Mesendoderm (in vitro differentiated cells): ENCODE measurements at regions not wholly inside any gene's neighbourhood (a gene's known extent, or its start where the extent isn't known, plus 50 kb on each side); places are given as distances from the start of the nearest gene placed in this dataset.
"Not testable (repeated sequence)": the region's sequence is repeated elsewhere in the genome, so short reads cannot be mapped to it uniquely, and the experiment has no call there.

Experiments used
- DNase-seq: peaks from one replicate; pipeline ENCODE4 v3.0.0; 2013
- H2AK5ac ChIP-seq: 2 replicates; pipeline ENCODE4 v1.6.1; 2013; ENCODE audit warnings: low read length, inconsistent platforms
- H2BK120ac ChIP-seq: 2 replicates; pipeline ENCODE4 v1.6.1; 2013; ENCODE audit warnings: low read depth, mild to moderate bottlenecking, low read length, moderate library complexity, mixed read lengths
- H2BK15ac ChIP-seq: replicated peaks from 2 replicates; pipeline ENCODE4 v1.6.1; 2013; ENCODE audit warnings: low read depth, mild to moderate bottlenecking, moderate library complexity
- H2BK5ac ChIP-seq: 2 replicates; pipeline ENCODE4 v1.6.1; 2013; ENCODE audit warnings: low read length, inconsistent platforms
- H3K18ac ChIP-seq: 2 replicates; pipeline ENCODE4 v1.6.1; 2013; ENCODE audit warnings: mild to moderate bottlenecking, low read length, mixed read lengths
- H3K23ac ChIP-seq: one replicate; pipeline ENCODE4 v1.6.1; 2013; ENCODE audit warnings: low read length
- H3K27ac ChIP-seq: 2 replicates; pipeline ENCODE4 v1.5.1; 2013; ENCODE audit warnings: low read depth, mild to moderate bottlenecking, inconsistent platforms, low read length, moderate library complexity
- H3K27me3 ChIP-seq: 2 replicates; pipeline ENCODE4 v1.6.1; 2013; ENCODE audit warnings: low read length, control low read depth, mild to moderate bottlenecking, inconsistent platforms; ENCODE audit not compliant: insufficient read depth, poor library complexity
- H3K36me3 ChIP-seq: 2 replicates; pipeline ENCODE4 v1.6.1; 2013; ENCODE audit warnings: low read length, inconsistent platforms; ENCODE audit not compliant: control insufficient read depth, insufficient read depth
- H3K4ac ChIP-seq: one replicate; pipeline ENCODE4 v1.6.1; 2013; ENCODE audit warnings: low read depth, mild to moderate bottlenecking, low read length, moderate library complexity
- H3K4me1 ChIP-seq: 2 replicates; pipeline ENCODE4 v1.6.1; 2013; ENCODE audit warnings: low read depth, low read length, inconsistent platforms; ENCODE audit not compliant: control insufficient read depth
- H3K4me2 ChIP-seq: 2 replicates; pipeline ENCODE4 v1.6.1; 2013; ENCODE audit warnings: low read length
- H3K4me3 ChIP-seq: 2 replicates; pipeline ENCODE4 v1.5.1; 2013; ENCODE audit warnings: mild to moderate bottlenecking, low read length
- H3K56ac ChIP-seq: one replicate; pipeline ENCODE4 v1.6.1; 2013; ENCODE audit warnings: low read length
- H3K79me1 ChIP-seq: 2 replicates; pipeline ENCODE4 v1.6.1; 2013; ENCODE audit warnings: low read length, inconsistent platforms
- H3K79me2 ChIP-seq: 2 replicates; pipeline ENCODE4 v1.6.1; 2013; ENCODE audit warnings: mild to moderate bottlenecking, low read length; ENCODE audit not compliant: control insufficient read depth, insufficient read depth
- H3K9ac ChIP-seq: 2 replicates; pipeline ENCODE4 v1.6.1; 2013; ENCODE audit warnings: low read length, inconsistent platforms
- H4K5ac ChIP-seq: one replicate; pipeline ENCODE4 v1.6.1; 2013; ENCODE audit warnings: low read length
- H4K8ac ChIP-seq: one replicate; pipeline ENCODE4 v1.6.1; 2013; ENCODE audit warnings: low read depth, mild to moderate bottlenecking, control low read depth, low read length, moderate library complexity
- WGBS: extraction: QIAGEN DNeasy Blood & Tissue Kit; methylation state at CpG from one replicate; pipeline ENCODE4 v1.1.7; 2013; ENCODE audit warnings: low lambda C conversion rate, missing lambda C conversion rate; ENCODE audit not compliant: insufficient coverage; ENCODE audit errors: extremely low coverage; 5-methylcytosine and 5-hydroxymethylcytosine counted together

- not testable (repeated sequence) for H3K36me3 ChIP-seq, H2BK15ac ChIP-seq, H3K4me2 ChIP-seq, H3K56ac ChIP-seq, H4K5ac ChIP-seq, H3K4ac ChIP-seq, H3K79me1 ChIP-seq, H3K27ac ChIP-seq, H3K4me3 ChIP-seq, H3K9ac ChIP-seq, H4K8ac ChIP-seq, H3K4me1 ChIP-seq, H3K27me3 ChIP-seq, H3K18ac ChIP-seq, H2BK120ac ChIP-seq, H2BK5ac ChIP-seq, H3K23ac ChIP-seq, H3K79me2 ChIP-seq, H2AK5ac ChIP-seq
- WGBS, result no CpG with 5 or more reads among the region's 7 CpGs
- peak; percentile 25 for DNase-seq
Observed at GRCh38 chr9:109665736-109666135, 114.3 kb upstream of the PALM2AKAP2 start.

GRCh38 chr9:109681301-109681700, 98.7 kb upstream of the PALM2AKAP2 start:
- Histone ChIP-seq H2BK120ac (no peak overlapping the region), H3K56ac (no peak overlapping the region), H3K79me2 (no peaks in the 10 kb centered on the region), H3K4ac (no peak overlapping the region), H3K27ac (no peak overlapping the region), H4K8ac (no peak overlapping the region), H3K36me3 (no peaks in the 10 kb centered on the region), H4K5ac (no peak overlapping the region), H3K9ac (no peak overlapping the region), H2BK5ac (no peak overlapping the region), H3K4me2 (no peak overlapping the region), H3K4me1 (no peaks in the 10 kb centered on the region), H3K79me1 (no peaks in the 10 kb centered on the region), H2AK5ac (no peak overlapping the region), H3K27me3 (no peaks in the 10 kb centered on the region), H3K4me3 (no peak overlapping the region), H3K18ac (no peak overlapping the region), H3K23ac (no peak overlapping the region), H2BK15ac (no peak overlapping the region)
- peak; percentile 6 for DNase-seq
- no CpG with 5 or more reads among the region's 2 CpGs for WGBS

GRCh38 chr9:109682227-109682626, 97.8 kb upstream of the PALM2AKAP2 start:
- Histone ChIP-seq H3K27ac (no peak overlapping the region), H3K4me3 (no peak overlapping the region), H4K8ac (no peak overlapping the region), H3K4ac (no peak overlapping the region), H3K79me1 (no peaks in the 10 kb centered on the region), H3K36me3 (no peaks in the 10 kb centered on the region), H3K4me2 (no peak overlapping the region), H2AK5ac (no peak overlapping the region), H3K56ac (no peak overlapping the region), H3K27me3 (no peaks in the 10 kb centered on the region), H3K79me2 (no peaks in the 10 kb centered on the region), H3K18ac (no peak overlapping the region), H4K5ac (no peak overlapping the region), H3K23ac (no peak overlapping the region), H2BK120ac (no peak overlapping the region), H3K9ac (no peak overlapping the region), H2BK15ac (no peak overlapping the region), H3K4me1 (no peaks in the 10 kb centered on the region), H2BK5ac (no peak overlapping the region)
- no peak for DNase-seq
- no CpG with 5 or more reads among the region's 1 CpG for WGBS

DNA sequence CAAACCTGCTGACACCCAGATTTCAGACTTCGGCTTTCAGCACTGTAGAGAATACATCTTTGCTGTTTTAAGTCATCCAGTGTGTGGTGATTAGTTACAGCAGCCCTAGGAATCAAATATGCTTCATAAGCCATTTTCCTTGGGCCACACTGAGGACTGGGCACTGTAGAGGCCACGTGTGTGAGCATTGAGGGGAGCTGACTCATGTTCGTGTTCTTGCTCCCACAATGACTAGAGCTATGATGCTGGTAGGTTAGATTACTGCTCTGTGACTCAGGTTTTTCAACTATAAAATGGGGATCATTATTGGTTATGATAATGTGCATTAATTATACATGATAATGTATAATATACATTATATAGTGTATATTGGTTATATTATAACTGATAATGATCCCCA, 96.5 kb upstream of the PALM2AKAP2 start:
- Histone ChIP-seq H4K5ac (no peak overlapping the region), H3K4me3 (no peak overlapping the region), H3K4ac (no peak overlapping the region), H3K23ac (no peak overlapping the region), H3K56ac (no peak overlapping the region), H3K9ac (no peak overlapping the region), H4K8ac (no peak overlapping the region), H3K27ac (no peak overlapping the region), H2BK15ac (no peak overlapping the region), H3K36me3 (no peaks in the 10 kb centered on the region), H2BK120ac (no peak overlapping the region), H3K18ac (no peak overlapping the region), H3K79me2 (no peaks in the 10 kb centered on the region), H2BK5ac (no peak overlapping the region), H2AK5ac (no peak overlapping the region), H3K4me1 (no peaks in the 10 kb centered on the region), H3K4me2 (no peak overlapping the region), H3K27me3 (no peaks in the 10 kb centered on the region), H3K79me1 (no peaks in the 10 kb centered on the region)
- no CpG with 5 or more reads among the region's 3 CpGs for WGBS
- no peak for DNase-seq

GRCh38 chr9:109689701-109690100, 90.3 kb upstream of the PALM2AKAP2 start:
- H3K4me1 ChIP-seq, result no peaks in the 10 kb centered on the region
- no peaks in the 10 kb centered on the region for H3K27me3 ChIP-seq
- no peaks in the 10 kb centered on the region for H3K79me1 ChIP-seq
- no peak overlapping the region for H3K18ac ChIP-seq
- no peak overlapping the region for H2BK120ac ChIP-seq
- no peak overlapping the region for H3K4me3 ChIP-seq
- no peak overlapping the region for H3K56ac ChIP-seq
- H3K4me2 ChIP-seq, result no peak overlapping the region
- H3K79me2 ChIP-seq, result no peaks in the 10 kb centered on the region
- no peak overlapping the region for H3K27ac ChIP-seq
- H4K5ac ChIP-seq, result no peak overlapping the region
- no peak overlapping the region for H3K23ac ChIP-seq
- no peak for DNase-seq
- WGBS, result no CpG with 5 or more reads among the region's 3 CpGs
- no peaks in the 10 kb centered on the region for H3K36me3 ChIP-seq
- H2BK15ac ChIP-seq, result no peak overlapping the region
- no peak overlapping the region for H2AK5ac ChIP-seq
- H3K4ac ChIP-seq, result no peak overlapping the region
- no peak overlapping the region for H4K8ac ChIP-seq
- no peak overlapping the region for H3K9ac ChIP-seq
- no peak overlapping the region for H2BK5ac ChIP-seq

- Histone ChIP-seq H3K18ac (no peak overlapping the region), H3K4me1 (no peaks in the 10 kb centered on the region), H2AK5ac (no peak overlapping the region), H3K23ac (no peak overlapping the region), H3K4me2 (no peak overlapping the region), H3K27ac (no peak overlapping the region), H3K79me1 (no peaks in the 10 kb centered on the region), H3K36me3 (no peaks in the 10 kb centered on the region), H2BK5ac (no peak overlapping the region), H4K8ac (no peak overlapping the region), H2BK15ac (no peak overlapping the region), H4K5ac (no peak overlapping the region), H3K56ac (no peak overlapping the region), H3K4me3 (no peak overlapping the region), H3K79me2 (no peaks in the 10 kb centered on the region), H3K9ac (no peak overlapping the region), H3K4ac (no peak overlapping the region), H3K27me3 (no peaks in the 10 kb centered on the region), H2BK120ac (no peak overlapping the region)
- DNase-seq, result no peak
- WGBS, result no CpG with 5 or more reads among the region's 2 CpGs
Observed at GRCh38 chr9:109699019-109699418, 81.0 kb upstream of the PALM2AKAP2 start.
